Breast epithelium (tissue), 3 donors: ENCODE measurements at regions not wholly inside any gene's neighbourhood (a gene's known extent, or its start where the extent isn't known, plus 50 kb on each side); places are given as distances from the start of the nearest gene placed in this dataset.

ENCODE experiments used
- CTCF ChIP-seq, 3 donors: fragments of 450-650 bp; IDR thresholded peaks; one replicate each; pipeline ENCODE4 v1.5.1; 2016 to 2017; ENCODE audit warnings: antibody characterized with exemption in 3 of 3, mild to moderate bottlenecking in 3 of 3, moderate library complexity in 3 of 3
- POLR2A ChIP-seq: fragments of 450-650 bp; IDR thresholded peaks from one replicate; pipeline ENCODE4 v1.6.1; 2016; ENCODE audit warnings: antibody characterized with exemption, mild to moderate bottlenecking, moderate library complexity
- POLR2AphosphoS5 ChIP-seq, 3 donors: sonication (generic); formaldehyde crosslinking; IDR thresholded peaks; one replicate each; pipeline ENCODE4 v1.6.1; 2017; ENCODE audit warnings: antibody characterized with exemption in 3 of 3

DNA sequence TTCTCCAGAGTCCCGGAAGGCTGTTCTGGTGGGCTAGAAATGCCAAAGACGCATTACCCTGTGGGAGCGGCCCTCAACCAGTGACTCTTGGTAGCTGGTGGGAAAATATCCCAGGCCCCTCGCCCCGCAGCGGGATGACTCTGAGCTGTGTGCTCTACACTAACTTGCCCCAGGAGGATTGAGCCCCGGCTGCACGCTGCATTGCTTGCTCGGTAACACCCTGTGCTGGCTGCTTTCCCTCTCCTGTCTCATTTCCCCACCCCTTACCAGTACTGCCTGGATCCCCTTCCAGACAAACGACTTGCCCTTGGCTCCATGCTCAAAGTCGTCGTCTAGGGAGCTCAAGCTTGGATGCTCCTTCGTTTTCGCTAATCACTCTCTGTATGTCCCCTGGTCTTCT lies 411.8 kb upstream of the SULF2 start:
- TF ChIP-seq POLR2A (no peak), CTCF (IDR thresholded peaks at IDR 0.05) (no peak), POLR2AphosphoS5 (IDR thresholded peaks at IDR 0.05) (no peak)
